ENCODE measurements at regions not wholly inside any gene's neighbourhood (a gene's known extent, or its start where the extent isn't known, plus 50 kb on each side); places are given as distances from the start of the nearest gene placed in this dataset.

GRCh38 chr1:177338376-177338775, 167.6 kb downstream of the BRINP2 start:
- H3K27me3 ChIP-seq (ENCODE audit: control insufficient read depth, insufficient read depth, low read length): no peaks in the 10 kb centered on the region

GRCh38 chr1:177334903-177335302, 164.1 kb downstream of the BRINP2 start:
- Histone ChIP-seq H3K27ac (ENCODE audit: low read length) (no peak overlapping the region), H3K36me3 (ENCODE audit: control insufficient read depth, insufficient read depth, low read length) (no peaks in the 10 kb centered on the region), H3K9me3 (ENCODE audit: control insufficient read depth, insufficient read depth, low read length) (no peaks in the 10 kb centered on the region), H3K4me1 (ENCODE audit: control insufficient read depth, insufficient read depth, low read length) (no peaks in the 10 kb centered on the region), H3K27me3 (ENCODE audit: control insufficient read depth, insufficient read depth, low read length) (no peaks in the 10 kb centered on the region), H3K4me3 (ENCODE audit: low read length) (no peak overlapping the region)
- no peak for DNase-seq (ENCODE audit: low read depth, low spot score)

More at GRCh38 chr1:177338376-177338775, 167.6 kb downstream of the BRINP2 start:
- Histone ChIP-seq H3K4me3 (ENCODE audit: low read length) (no peak overlapping the region), H3K9me3 (ENCODE audit: control insufficient read depth, insufficient read depth, low read length) (no peaks in the 10 kb centered on the region), H3K4me1 (ENCODE audit: control insufficient read depth, insufficient read depth, low read length) (no peaks in the 10 kb centered on the region), H3K27ac (ENCODE audit: low read length) (no peak overlapping the region), H3K36me3 (ENCODE audit: control insufficient read depth, insufficient read depth, low read length) (no peaks in the 10 kb centered on the region)
- no CpG with 5 or more reads among the region's 1 CpG for WGBS (ENCODE audit: insufficient coverage, insufficient read length)
- no peak for DNase-seq (ENCODE audit: low read depth, low spot score)

GRCh38 chr1:177333936-177334595, 163.3 kb downstream of the BRINP2 start:
- no CpG with 5 or more reads among the region's 4 CpGs for WGBS (ENCODE audit: insufficient coverage, insufficient read length)
- Histone ChIP-seq H3K36me3 (ENCODE audit: control insufficient read depth, insufficient read depth, low read length) (no peaks in the 10 kb centered on the region), H3K27ac (ENCODE audit: low read length) (no peak overlapping the region), H3K4me1 (ENCODE audit: control insufficient read depth, insufficient read depth, low read length) (no peaks in the 10 kb centered on the region), H3K4me3 (ENCODE audit: low read length) (no peak overlapping the region), H3K27me3 (ENCODE audit: control insufficient read depth, insufficient read depth, low read length) (no peaks in the 10 kb centered on the region), H3K9me3 (ENCODE audit: control insufficient read depth, insufficient read depth, low read length) (no peaks in the 10 kb centered on the region)
- no peak for DNase-seq (ENCODE audit: low read depth, low spot score)
